HCT116 (cell line): ENCODE measurements at regions not wholly inside any gene's neighbourhood (a gene's known extent, or its start where the extent isn't known, plus 50 kb on each side); places are given as distances from the start of the nearest gene placed in this dataset.
A peak's percentile ranks its signal among the peaks of the same experiment; 100 is the strongest.

Experiments
- ATAC-seq: fragments of 200-7000 bp; cut with Tn5 transposase; 2 replicates; pipeline ENCODE4 v1.9.1; 2020; ENCODE audit warnings: mild to moderate bottlenecking, moderate library complexity
- BruUV-seq: library from RNA; stranded (reverse); fragments of 400-500 nt; replicated peaks from 2 replicates; lab custom pipeline; 2021; lab: Mats Ljungman, UMichigan
- CTCF ChIA-PET: fragments of 300-600 bp; sonication (Branson Sonifier 250); formaldehyde crosslinking; loops from one replicate; lab custom pipeline; 2021; ENCODE audit warnings: antibody characterized with exemption; lab: Charles Lee
- POLR2A ChIA-PET: fragments of 300-600, 350-600 bp; sonication (Branson Sonifier 250); formaldehyde crosslinking; loops from one replicate; lab custom pipeline; 2021; ENCODE audit warnings: antibody characterized with exemption; lab: Charles Lee
- RAD21 ChIA-PET, 2 experiments: fragments of 300-600 bp; sonication (Branson Sonifier 250); formaldehyde crosslinking; loops; one replicate each; lab custom pipeline; 2023; ENCODE audit warnings: low total read pairs in 2 of 2; ENCODE audit not compliant: uncharacterized antibody in 2 of 2, unreplicated experiment in 2 of 2, low non-redundant PET in 1 of 2; lab: Charles Lee
- DNase-seq: peaks from one replicate; pipeline ENCODE4 v3.0.0-alpha.2; 2010; ENCODE audit warnings: low read depth, low spot score
- H2AFZ ChIP-seq: fragments of 200-600 bp; shearing (Covaris generic), sonication (generic); 2 replicates; pipeline ENCODE4 v1.6.1; 2017; ENCODE audit warnings: low read depth, mixed run types, mixed read lengths, antibody characterized with exemption, low read length; ENCODE audit not compliant: poor library complexity, severe bottlenecking
- H3K27ac ChIP-seq: 2 replicates; pipeline ENCODE4 v1.5.1; 2012; ENCODE audit warnings: low read depth, low read length
- H3K27me3 ChIP-seq: fragments of 200-600 bp; sonication (generic); 2 replicates; pipeline ENCODE4 v1.6.1; 2016; ENCODE audit warnings: mixed run types, low read length, mixed read lengths; ENCODE audit not compliant: insufficient read depth
- H3K36me3 ChIP-seq, 2 experiments: fragments of 200-500 bp in 1 of 2; fragments of 200-600 bp in 1 of 2; sonication (Bioruptor generic) in 1 of 2; sonication (generic) in 1 of 2; 2 replicates each; pipeline versions ENCODE4 v1.5.1 to v1.6.1; 2014 to 2016; ENCODE audit warnings: low read length in 2 of 2, inconsistent platforms in 1 of 2, mixed read lengths in 1 of 2, mixed run types in 1 of 2; ENCODE audit not compliant: insufficient read depth in 2 of 2, control insufficient read depth in 1 of 2
- H3K4me1 ChIP-seq, 2 experiments: fragments of 200-600 bp in 1 of 2; sonication (generic) in 1 of 2; 2 replicates each; pipeline versions ENCODE4 v1.5.1 to v1.6.1; 2012 to 2017; ENCODE audit warnings: low read length in 2 of 2, inconsistent platforms in 1 of 2, mild to moderate bottlenecking in 1 of 2, mixed read lengths in 1 of 2, mixed run types in 1 of 2, moderate library complexity in 1 of 2; ENCODE audit not compliant: insufficient read depth in 2 of 2, control insufficient read depth in 1 of 2
- H3K4me2 ChIP-seq: fragments of 200-600 bp; sonication (generic); 2 replicates; pipeline ENCODE4 v1.6.1; 2017; ENCODE audit warnings: mixed run types, low read length, mixed read lengths
- H3K4me3 ChIP-seq, 2 experiments: fragments of 200-600 bp in 1 of 2; sonication (generic) in 1 of 2; replicated peaks in 1 of 2; 2 replicates each; pipeline ENCODE4 v1.5.1; 2011 to 2016; ENCODE audit warnings: low read length in 2 of 2, control low read depth in 1 of 2, low read depth in 1 of 2, mild to moderate bottlenecking in 1 of 2, mixed read lengths in 1 of 2, mixed run types in 1 of 2
- H3K79me2 ChIP-seq: fragments of 200-600 bp; sonication (generic); 2 replicates; pipeline ENCODE4 v1.6.1; 2017; ENCODE audit warnings: mild to moderate bottlenecking, mixed run types, low read length, moderate library complexity, mixed read lengths; ENCODE audit not compliant: insufficient read depth
- H3K9ac ChIP-seq: fragments of 200-600 bp; sonication (generic); 2 replicates; pipeline ENCODE4 v1.6.1; 2016; ENCODE audit warnings: low read length, mixed read lengths
- H3K9me2 ChIP-seq: fragments of 200-600 bp; sonication (generic), shearing (Covaris generic); 2 replicates; pipeline ENCODE4 v1.6.1; 2017; ENCODE audit warnings: mixed run types, mild to moderate bottlenecking, moderate library complexity; ENCODE audit not compliant: insufficient read depth
- H3K9me3 ChIP-seq, 2 experiments: fragments of 200-500 bp in 1 of 2; fragments of 200-600 bp in 1 of 2; sonication (Bioruptor generic) in 1 of 2; sonication (generic) in 1 of 2; 2 replicates each; pipeline ENCODE4 v1.6.1; 2014 to 2017; ENCODE audit warnings: low read length in 2 of 2, mixed read lengths in 2 of 2, inconsistent platforms in 1 of 2, low read depth in 1 of 2, mild to moderate bottlenecking in 1 of 2, mixed run types in 1 of 2, moderate library complexity in 1 of 2; ENCODE audit not compliant: control insufficient read depth in 1 of 2, insufficient read depth in 1 of 2
- H4K20me1 ChIP-seq: fragments of 200-600 bp; sonication (generic), shearing (Covaris generic); 2 replicates; pipeline ENCODE4 v1.6.1; 2017; ENCODE audit warnings: mixed run types, mild to moderate bottlenecking, moderate library complexity; ENCODE audit not compliant: insufficient read depth
- ATF3 ChIP-seq: IDR thresholded peaks from 2 replicates; pipeline ENCODE4 v1.6.1; 2012
- CBX3 ChIP-seq: IDR thresholded peaks from 2 replicates; pipeline ENCODE4 v1.6.1; 2012; ENCODE audit warnings: low read depth
- CEBPB ChIP-seq: IDR thresholded peaks from 2 replicates; pipeline ENCODE4 v1.6.1; 2012; ENCODE audit warnings: low read depth
- EGR1 ChIP-seq: IDR thresholded peaks from 2 replicates; pipeline ENCODE4 v1.6.1; 2012; ENCODE audit warnings: low read depth
- ELF1 ChIP-seq: IDR thresholded peaks from 2 replicates; pipeline ENCODE4 v1.6.1; 2012; ENCODE audit warnings: low read depth, borderline replicate concordance
- EZH2 ChIP-seq: fragments of 200-600 bp; sonication (generic); IDR thresholded peaks from 2 replicates; pipeline ENCODE4 v1.6.1; 2017; ENCODE audit warnings: antibody characterized with exemption, mixed run types
- EZH2phosphoT487 ChIP-seq: fragments of 200-600 bp; IDR thresholded peaks from 2 replicates; pipeline ENCODE4 v1.6.1; 2018; ENCODE audit warnings: antibody characterized with exemption, borderline replicate concordance
- FOSL1 ChIP-seq: IDR thresholded peaks from 2 replicates; pipeline ENCODE4 v1.6.1; 2012; ENCODE audit warnings: low read depth
- JUND ChIP-seq: IDR thresholded peaks from 2 replicates; pipeline ENCODE4 v1.6.1; 2012
- MAX ChIP-seq: IDR thresholded peaks from 2 replicates; pipeline ENCODE4 v1.6.1; 2012
- POLR2A ChIP-seq: IDR thresholded peaks from 2 replicates; pipeline ENCODE4 v1.7.0; 2011; ENCODE audit warnings: borderline replicate concordance; ENCODE audit not compliant: insufficient read depth, insufficient read length; ENCODE audit errors: extremely low read depth
- POLR2AphosphoS5 ChIP-seq: IDR thresholded peaks from 2 replicates; pipeline ENCODE4 v1.6.1; 2011; ENCODE audit warnings: mild to moderate bottlenecking, low read depth, low read length, moderate library complexity
- SIN3A ChIP-seq: IDR thresholded peaks from 2 replicates; pipeline ENCODE4 v1.6.1; 2012; ENCODE audit warnings: low read depth
- SP1 ChIP-seq: IDR thresholded peaks from 2 replicates; pipeline ENCODE4 v1.6.1; 2012; ENCODE audit warnings: low read depth
- SRF ChIP-seq: IDR thresholded peaks from 2 replicates; pipeline ENCODE4 v1.6.1; 2012; ENCODE audit warnings: low read depth
- TCF7L2 ChIP-seq: IDR thresholded peaks from 2 replicates; pipeline ENCODE4 v1.7.0; 2011; ENCODE audit warnings: borderline replicate concordance, inconsistent platforms; ENCODE audit not compliant: insufficient read depth, insufficient read length; ENCODE audit errors: extremely low read depth
- YY1 ChIP-seq: IDR thresholded peaks from 2 replicates; pipeline ENCODE4 v1.6.1; 2011; ENCODE audit warnings: low read length, low read depth, moderate library complexity, mild to moderate bottlenecking; ENCODE audit not compliant: insufficient replicate concordance; ENCODE audit errors: extremely low read depth
- ZFX ChIP-seq: fragments of 450-650 bp; IDR thresholded peaks from 2 replicates; pipeline ENCODE4 v1.6.1; 2017
- ZNF274 ChIP-seq: fragments of 200-500 bp; sonication (Bioruptor generic); IDR thresholded peaks from 2 replicates; pipeline ENCODE4 v1.6.1; 2014; ENCODE audit warnings: mild to moderate bottlenecking, low read depth, low read length, inconsistent platforms
- intact Hi-C: fragments of 100-400 bp; cut with micrococcal nuclease; formaldehyde crosslinking; loops from 2 replicates; pipeline ENCODE4 v1.10.0; 2022
- TF ChIP-seq, protein P1 (sequence below): IDR thresholded peaks from 2 replicates; pipeline ENCODE4 v1.6.1; 2012; ENCODE audit warnings: low read depth
- TF ChIP-seq, protein P2 (sequence below), 3 experiments: fragments of 200-600 bp in 1 of 3; sonication (generic) in 1 of 3; IDR thresholded peaks in 2 of 3; conservative IDR thresholded peaks in 1 of 3; 2 replicates each; pipeline ENCODE4 v1.5.1; 2012 to 2017; ENCODE audit warnings: low read depth in 2 of 3, low read length in 2 of 3, antibody characterized with exemption in 1 of 3, borderline replicate concordance in 1 of 3, control low read depth in 1 of 3, mild to moderate bottlenecking in 1 of 3, mixed read lengths in 1 of 3, mixed run types in 1 of 3, moderate library complexity in 1 of 3; ENCODE audit not compliant: insufficient read depth in 1 of 3

- Histone ChIP-seq H3K9ac (no peak overlapping the region), H3K4me3 (peak overlapping the region in 1 of 2 experiments; percentile 7; a peak in 1 of 4 replicates), H3K79me2 (no peaks in the 10 kb centered on the region), H3K4me2 (peak overlapping the region; percentile 64), H3K4me1 (peaks cover 36 to 43% of the 10 kb centered on the region in 2 experiments), H3K9me2 (no peaks in the 10 kb centered on the region), H4K20me1 (no peaks in the 10 kb centered on the region), H3K27ac (0 out of 2 replicates have a peak overlapping the region, but pooled peaks have one; percentile 16), H3K9me3 (no peaks in the 10 kb centered on the region), H2AFZ (peak overlapping the region; percentile 54), H3K27me3 (no peaks in the 10 kb centered on the region), H3K36me3 (no peaks in the 10 kb centered on the region)
- ATAC-seq (peak; percentile 65), DNase-seq (peak; percentile 60)
- ChIA-PET POLR2A (no interaction called here), CTCF (no interaction called here), RAD21 (no interaction called here)
- intact Hi-C loops, result no loop called here
- no TSS peak for BruUV-seq
- TF ChIP-seq CEBPB, result peak; percentile 25; the same call in 1 of the 2 replicates
- TF ChIP-seq ATF3, result no peak
- TF ChIP-seq, protein P1, sequence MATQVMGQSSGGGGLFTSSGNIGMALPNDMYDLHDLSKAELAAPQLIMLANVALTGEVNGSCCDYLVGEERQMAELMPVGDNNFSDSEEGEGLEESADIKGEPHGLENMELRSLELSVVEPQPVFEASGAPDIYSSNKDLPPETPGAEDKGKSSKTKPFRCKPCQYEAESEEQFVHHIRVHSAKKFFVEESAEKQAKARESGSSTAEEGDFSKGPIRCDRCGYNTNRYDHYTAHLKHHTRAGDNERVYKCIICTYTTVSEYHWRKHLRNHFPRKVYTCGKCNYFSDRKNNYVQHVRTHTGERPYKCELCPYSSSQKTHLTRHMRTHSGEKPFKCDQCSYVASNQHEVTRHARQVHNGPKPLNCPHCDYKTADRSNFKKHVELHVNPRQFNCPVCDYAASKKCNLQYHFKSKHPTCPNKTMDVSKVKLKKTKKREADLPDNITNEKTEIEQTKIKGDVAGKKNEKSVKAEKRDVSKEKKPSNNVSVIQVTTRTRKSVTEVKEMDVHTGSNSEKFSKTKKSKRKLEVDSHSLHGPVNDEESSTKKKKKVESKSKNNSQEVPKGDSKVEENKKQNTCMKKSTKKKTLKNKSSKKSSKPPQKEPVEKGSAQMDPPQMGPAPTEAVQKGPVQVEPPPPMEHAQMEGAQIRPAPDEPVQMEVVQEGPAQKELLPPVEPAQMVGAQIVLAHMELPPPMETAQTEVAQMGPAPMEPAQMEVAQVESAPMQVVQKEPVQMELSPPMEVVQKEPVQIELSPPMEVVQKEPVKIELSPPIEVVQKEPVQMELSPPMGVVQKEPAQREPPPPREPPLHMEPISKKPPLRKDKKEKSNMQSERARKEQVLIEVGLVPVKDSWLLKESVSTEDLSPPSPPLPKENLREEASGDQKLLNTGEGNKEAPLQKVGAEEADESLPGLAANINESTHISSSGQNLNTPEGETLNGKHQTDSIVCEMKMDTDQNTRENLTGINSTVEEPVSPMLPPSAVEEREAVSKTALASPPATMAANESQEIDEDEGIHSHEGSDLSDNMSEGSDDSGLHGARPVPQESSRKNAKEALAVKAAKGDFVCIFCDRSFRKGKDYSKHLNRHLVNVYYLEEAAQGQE, result no peak
- peak; percentile 47; the same call in 1 of the 2 replicates for TF ChIP-seq MAX
- TF ChIP-seq SRF, result no peak
- TF ChIP-seq SP1, result peak; percentile 62
- TF ChIP-seq ELF1, result no peak
- TF ChIP-seq ZFX, result no peak
- 0 out of 2 replicates have a peak, but pooled peaks have one; percentile 20 for TF ChIP-seq JUND
- TF ChIP-seq FOSL1, result no peak
- no peak for TF ChIP-seq SIN3A
- TF ChIP-seq TCF7L2, result peak; percentile 39
- TF ChIP-seq POLR2A, result no peak
- TF ChIP-seq EZH2phosphoT487, result no peak
- TF ChIP-seq POLR2AphosphoS5, result no peak
- TF ChIP-seq, protein P2, sequence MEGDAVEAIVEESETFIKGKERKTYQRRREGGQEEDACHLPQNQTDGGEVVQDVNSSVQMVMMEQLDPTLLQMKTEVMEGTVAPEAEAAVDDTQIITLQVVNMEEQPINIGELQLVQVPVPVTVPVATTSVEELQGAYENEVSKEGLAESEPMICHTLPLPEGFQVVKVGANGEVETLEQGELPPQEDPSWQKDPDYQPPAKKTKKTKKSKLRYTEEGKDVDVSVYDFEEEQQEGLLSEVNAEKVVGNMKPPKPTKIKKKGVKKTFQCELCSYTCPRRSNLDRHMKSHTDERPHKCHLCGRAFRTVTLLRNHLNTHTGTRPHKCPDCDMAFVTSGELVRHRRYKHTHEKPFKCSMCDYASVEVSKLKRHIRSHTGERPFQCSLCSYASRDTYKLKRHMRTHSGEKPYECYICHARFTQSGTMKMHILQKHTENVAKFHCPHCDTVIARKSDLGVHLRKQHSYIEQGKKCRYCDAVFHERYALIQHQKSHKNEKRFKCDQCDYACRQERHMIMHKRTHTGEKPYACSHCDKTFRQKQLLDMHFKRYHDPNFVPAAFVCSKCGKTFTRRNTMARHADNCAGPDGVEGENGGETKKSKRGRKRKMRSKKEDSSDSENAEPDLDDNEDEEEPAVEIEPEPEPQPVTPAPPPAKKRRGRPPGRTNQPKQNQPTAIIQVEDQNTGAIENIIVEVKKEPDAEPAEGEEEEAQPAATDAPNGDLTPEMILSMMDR (IDR thresholded peaks at IDR 0.05 in 2 of 3, conservative IDR thresholded peaks at IDR 0.05 in 1 of 3; ENCODE audit: borderline replicate concordance in 1 of 3, insufficient read depth in 1 of 3, low read depth in 2 of 3, low read length in 2 of 3), result no peak
- no peak for TF ChIP-seq EGR1
- TF ChIP-seq YY1, result no peak
- no peak for TF ChIP-seq EZH2
- TF ChIP-seq CBX3, result peak; percentile 31; the same call in 1 of the 2 replicates
- no peak for TF ChIP-seq ZNF274
Measured at GRCh38 chr20:40563296-40563950, 125.6 kb downstream of the MAFB start.
